K562 (cell line): ENCODE measurements at regions not wholly inside any gene's neighbourhood (a gene's known extent, or its start where the extent isn't known, plus 50 kb on each side); places are given as distances from the start of the nearest gene placed in this dataset.
A peak's percentile ranks its signal among the peaks of the same experiment; 100 is the strongest.

ENCODE experiments used
- CREB5 ChIP-seq: fragments of 250-450 bp; sonication (Bioruptor Pico); IDR thresholded peaks from 2 replicates; pipeline ENCODE4 v1.5.0; 2020; ENCODE audit warnings: mild to moderate bottlenecking
- CTCFL ChIP-seq: IDR thresholded peaks from 2 replicates; pipeline ENCODE4 v1.6.1; 2011; ENCODE audit warnings: borderline replicate concordance, low read depth, mild to moderate bottlenecking, moderate library complexity, low read length; ENCODE audit not compliant: insufficient read depth, poor library complexity, severe bottlenecking
- MEIS2 ChIP-seq: fragments of 450-650 bp; IDR thresholded peaks from 2 replicates; pipeline ENCODE4 v1.6.1; 2014; ENCODE audit warnings: mild to moderate bottlenecking; ENCODE audit not compliant: partially characterized antibody
- PKNOX1 ChIP-seq: fragments of 450-650 bp; IDR thresholded peaks from 2 replicates; pipeline ENCODE4 v1.6.1; 2016
- RB1 ChIP-seq: fragments of 450-650 bp; IDR thresholded peaks from 2 replicates; pipeline ENCODE4 v1.6.1; 2017; ENCODE audit warnings: low read depth, mild to moderate bottlenecking
- RCOR1 ChIP-seq, 2 experiments: IDR thresholded peaks; 2 replicates each; pipeline ENCODE4 v1.6.1; 2012; ENCODE audit warnings: low read depth in 2 of 2, low read length in 2 of 2, borderline replicate concordance in 1 of 2, improper control_type of control experiment in 1 of 2
- SOX6 ChIP-seq: fragments of 450-650 bp; IDR thresholded peaks from 2 replicates; pipeline ENCODE4 v1.6.1; 2014; ENCODE audit warnings: mild to moderate bottlenecking
- ZBTB5 ChIP-seq: fragments of 450-650 bp; IDR thresholded peaks from 2 replicates; pipeline ENCODE4 v1.6.1; 2017; ENCODE audit warnings: antibody characterized with exemption
- ZNF253 ChIP-seq: fragments of 250-450 bp; sonication (Bioruptor Pico); conservative IDR thresholded peaks from 2 replicates; pipeline ENCODE4 v1.6.1; 2021; ENCODE audit warnings: mild to moderate bottlenecking

GRCh38 chr7:86976958-86977357 is 82.5 kb downstream of the ELAPOR2 start (continued):
- TF ChIP-seq CTCFL (no peak), ZBTB5 (no peak), PKNOX1 (peak; percentile 66), MEIS2 (peak; percentile 83), RB1 (no peak), ZNF253 (CRISPR knock-in tag) (no peak), CREB5 (CRISPR knock-in tag) (no peak), RCOR1 (IDR thresholded peaks at IDR 0.05; ENCODE audit: borderline replicate concordance in 1 of 2, low read depth in 2 of 2, low read length in 2 of 2) (0 out of 4 replicates have a peak, but pooled peaks of 1 of the 2 experiments have one; percentile 18), SOX6 (no peak)
